ENCODE measurements at regions not wholly inside any gene's neighbourhood (a gene's known extent, or its start where the extent isn't known, plus 50 kb on each side); places are given as distances from the start of the nearest gene placed in this dataset.

- DNase-seq: no peak
Measured at GRCh38 chr21:20603236-20603635, 395.0 kb upstream of the NCAM2 start.

DNA sequence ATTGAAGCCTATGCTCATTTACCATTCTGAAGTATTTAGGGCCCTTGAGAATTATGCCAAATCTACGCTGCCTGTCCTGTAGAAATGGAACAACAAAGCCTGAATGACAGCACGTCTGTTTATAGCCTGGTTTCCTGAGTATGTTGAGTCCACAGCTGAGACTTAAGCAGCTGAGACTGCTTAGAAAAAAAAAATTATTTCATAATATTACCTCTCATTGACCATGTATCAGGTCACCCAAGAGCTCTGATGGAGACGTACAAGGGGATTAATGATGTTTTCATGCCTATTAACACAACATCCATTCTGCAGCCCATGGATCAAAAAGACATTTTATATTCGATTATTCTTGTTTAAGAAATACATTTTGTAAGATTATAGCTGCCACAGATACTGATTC is 387.2 kb upstream of the NCAM2 start:
- DNase-seq: no peak

DNA sequence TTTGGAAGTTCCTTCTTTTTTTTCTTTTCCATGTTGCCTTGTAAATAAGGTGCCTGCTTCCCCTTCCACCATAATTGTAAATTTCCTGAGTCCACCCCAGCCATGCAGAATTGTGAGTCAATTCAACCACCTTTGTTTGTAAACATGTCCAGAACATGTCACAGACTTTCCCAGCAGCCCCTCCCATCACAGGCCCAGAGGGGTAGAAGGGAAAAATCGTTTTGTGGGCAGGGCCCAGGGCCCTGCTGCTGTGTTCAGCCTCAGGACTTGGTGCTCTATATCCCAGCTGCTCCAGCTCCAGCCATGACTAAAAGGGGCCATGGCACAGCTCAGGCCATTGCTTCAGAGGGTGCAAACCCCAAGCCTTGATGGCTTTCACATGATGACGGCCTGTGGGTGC is 384.6 kb upstream of the NCAM2 start:
- DNase-seq: no peak

GRCh38 chr21:20617130-20617529 is 381.1 kb upstream of the NCAM2 start:
- DNase-seq: no peak

- no peak for DNase-seq
Measured at GRCh38 chr21:20618878-20619277, 379.3 kb upstream of the NCAM2 start.

- DNase-seq: no peak
Measured at GRCh38 chr21:20627594-20627993, 370.6 kb upstream of the NCAM2 start.

DNA sequence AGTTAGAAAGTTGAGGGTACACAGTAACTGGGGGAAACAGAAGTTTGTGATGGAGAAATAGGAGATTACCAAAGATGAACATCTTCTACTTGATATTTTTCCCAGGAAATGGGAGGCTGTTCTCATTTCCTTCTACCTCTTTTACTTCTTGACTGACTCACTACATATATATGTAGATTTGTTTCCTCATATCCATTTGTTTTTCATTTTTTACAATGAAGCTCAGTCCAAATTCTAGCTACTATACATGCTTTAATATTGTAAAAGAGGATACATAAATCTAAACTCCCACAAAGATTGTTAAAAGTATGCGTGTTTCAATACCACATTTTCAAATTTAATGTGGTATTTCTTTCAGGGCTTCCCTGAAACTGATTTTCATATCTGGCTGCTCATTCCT is 366.6 kb upstream of the NCAM2 start:
- no peak for DNase-seq

- no peak for DNase-seq
Measured at GRCh38 chr21:20639026-20639425, 359.2 kb upstream of the NCAM2 start.

- DNase-seq: no peak
Measured at GRCh38 chr21:20641241-20641640, 357.0 kb upstream of the NCAM2 start.

- DNase-seq: no peak
Measured at GRCh38 chr21:20642681-20643080, 355.5 kb upstream of the NCAM2 start.

DNA sequence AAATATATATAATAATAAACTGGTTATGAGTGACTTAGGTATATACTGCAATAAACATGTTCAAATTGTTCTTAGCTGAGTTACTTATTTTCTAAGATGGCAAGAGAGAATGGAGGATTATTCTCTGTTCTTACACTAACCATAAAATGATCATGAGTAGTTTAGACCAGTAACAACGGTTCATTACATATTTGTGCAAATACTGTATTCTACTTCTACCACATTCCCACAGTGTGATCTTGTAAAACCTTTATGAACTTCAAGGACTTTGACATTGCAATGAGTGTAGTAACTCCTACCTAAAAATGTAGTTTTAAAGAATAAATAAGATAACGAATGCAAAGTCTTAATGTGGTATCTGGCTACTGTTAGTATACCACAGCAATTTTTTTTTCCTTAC is 353.7 kb upstream of the NCAM2 start:
- no peak for DNase-seq

DNA sequence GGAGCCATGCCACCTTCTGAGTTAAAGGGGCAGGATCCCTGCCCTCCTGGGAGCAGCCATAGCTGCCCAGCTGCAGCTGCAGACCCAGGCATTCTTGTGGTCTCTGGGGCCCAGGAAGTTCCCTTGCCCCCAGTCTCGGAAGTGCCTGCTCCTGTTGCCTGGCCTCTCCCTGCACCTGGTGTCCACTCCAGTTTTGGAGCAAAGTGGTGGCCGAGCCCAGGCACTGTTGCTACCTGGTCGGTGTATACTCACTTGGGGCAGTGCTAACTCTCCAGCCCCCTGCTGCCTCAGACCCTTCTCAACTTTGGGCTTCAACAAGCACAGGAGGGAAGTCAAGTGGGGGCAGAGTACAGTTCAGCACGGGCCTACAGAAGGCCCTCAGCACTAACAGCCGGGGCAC is 352.9 kb upstream of the NCAM2 start:
- no peak for DNase-seq

DNA sequence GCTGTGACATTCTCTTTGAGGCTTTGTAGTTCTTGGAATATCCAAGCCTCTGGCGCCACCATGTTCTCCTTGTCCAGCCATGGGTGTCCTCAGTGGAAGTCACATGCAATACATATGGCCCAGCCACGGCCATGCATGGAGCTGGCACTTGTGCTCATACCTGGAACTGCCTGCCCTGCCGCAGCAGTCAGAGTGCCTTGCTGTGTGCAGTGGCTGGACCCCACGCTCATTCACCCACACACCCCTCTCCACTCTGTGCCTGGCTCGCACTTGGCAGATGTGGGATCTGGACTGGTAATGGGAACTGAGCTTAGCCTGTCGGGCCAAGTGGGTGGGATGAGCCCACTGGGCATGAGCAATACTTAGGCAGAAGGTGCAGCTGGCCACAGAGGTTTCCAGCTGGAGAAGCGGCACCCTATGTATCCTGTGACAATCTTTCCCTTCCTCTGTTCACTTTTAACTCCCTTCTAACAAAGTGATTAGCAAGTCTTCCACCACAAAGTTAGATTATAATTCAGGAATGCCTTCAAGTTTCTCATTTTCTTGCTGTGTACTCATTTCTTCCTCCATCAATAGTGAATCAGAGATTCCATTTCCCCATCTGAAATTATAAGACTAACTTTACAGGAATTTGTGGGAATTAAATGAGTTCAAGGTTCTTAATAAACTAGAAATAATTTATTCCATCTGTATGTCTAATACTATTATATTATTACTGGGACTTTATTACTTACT is 351.6 kb upstream of the NCAM2 start:
- no peak for DNase-seq

- DNase-seq: no peak
Measured at GRCh38 chr21:20647607-20648006, 350.6 kb upstream of the NCAM2 start.

DNA sequence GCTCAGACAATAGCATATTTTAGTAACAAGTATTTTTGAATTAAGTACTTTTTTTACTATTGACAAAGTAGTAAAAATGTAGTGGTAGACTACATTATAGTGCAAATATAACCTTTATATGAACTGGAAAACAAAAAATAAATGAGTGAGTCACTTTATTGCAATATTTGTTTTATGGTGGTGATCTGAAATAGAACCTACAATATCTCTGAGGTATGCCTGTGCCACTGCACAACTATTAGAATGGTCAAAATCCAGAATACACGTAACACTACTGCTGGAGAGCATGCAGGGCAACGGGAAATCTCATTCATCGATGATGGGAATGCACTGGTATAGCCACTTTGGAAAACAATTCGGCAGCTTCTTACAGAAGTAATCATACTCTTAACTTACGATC is 349.0 kb upstream of the NCAM2 start:
- DNase-seq: no peak

- DNase-seq: no peak
Measured at GRCh38 chr21:20652846-20653245, 345.4 kb upstream of the NCAM2 start.

- no peak for DNase-seq
Measured at GRCh38 chr21:20661246-20661645, 337.0 kb upstream of the NCAM2 start.

DNA sequence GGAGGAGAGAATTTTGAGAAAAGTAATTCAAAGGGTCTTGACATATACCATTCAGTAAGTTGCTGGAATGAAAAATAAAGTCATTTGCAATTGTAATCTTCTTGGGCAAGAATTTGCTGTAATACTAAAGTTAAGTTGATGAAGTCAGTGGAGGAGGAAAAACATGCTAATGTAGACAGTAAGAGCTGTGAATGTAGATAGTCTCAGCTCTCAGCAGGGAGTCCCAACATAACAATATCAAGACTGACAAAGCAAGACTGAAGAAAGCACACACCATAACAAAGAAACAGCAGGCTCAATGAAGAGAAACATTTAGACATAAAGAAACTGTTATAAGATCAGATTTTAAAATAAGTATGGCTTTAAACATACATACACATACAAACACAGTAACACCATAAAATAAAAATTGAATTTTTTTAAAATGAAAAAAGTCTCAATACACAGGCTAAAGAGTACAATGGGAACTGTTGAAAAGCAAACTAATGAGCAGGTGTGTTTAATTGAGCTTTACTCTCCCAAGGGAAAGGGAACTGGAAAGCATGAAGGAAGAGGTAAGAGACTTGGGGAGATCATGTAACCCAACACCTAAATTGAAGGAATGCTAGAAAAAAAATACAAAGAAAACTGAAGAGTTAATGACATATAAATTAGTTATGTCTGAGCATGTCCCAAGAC is 336.3 kb upstream of the NCAM2 start:
- no peak for DNase-seq

- DNase-seq: no peak
Measured at GRCh38 chr21:20662514-20662913, 335.7 kb upstream of the NCAM2 start.

- DNase-seq: no peak
Measured at GRCh38 chr21:20667931-20668330, 330.3 kb upstream of the NCAM2 start.

DNA sequence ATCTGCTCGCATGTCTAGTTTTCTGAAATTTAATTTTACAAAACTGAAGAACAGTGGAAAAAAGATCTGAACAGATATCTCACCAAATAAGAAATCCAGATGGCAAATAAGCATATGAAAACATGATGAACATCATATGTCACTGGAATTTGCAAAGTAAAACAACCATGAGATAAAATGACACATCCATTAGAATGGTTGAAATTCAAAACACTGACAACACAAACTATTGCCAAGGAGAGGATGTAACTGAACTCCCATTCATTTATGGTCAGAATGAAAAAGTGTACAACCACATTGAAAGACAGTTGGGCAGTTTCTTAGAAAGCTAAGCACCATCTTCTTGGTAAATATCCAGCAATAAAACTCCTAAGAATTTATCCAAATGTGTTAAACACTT is 312.7 kb upstream of the NCAM2 start:
- no peak for DNase-seq

DNA sequence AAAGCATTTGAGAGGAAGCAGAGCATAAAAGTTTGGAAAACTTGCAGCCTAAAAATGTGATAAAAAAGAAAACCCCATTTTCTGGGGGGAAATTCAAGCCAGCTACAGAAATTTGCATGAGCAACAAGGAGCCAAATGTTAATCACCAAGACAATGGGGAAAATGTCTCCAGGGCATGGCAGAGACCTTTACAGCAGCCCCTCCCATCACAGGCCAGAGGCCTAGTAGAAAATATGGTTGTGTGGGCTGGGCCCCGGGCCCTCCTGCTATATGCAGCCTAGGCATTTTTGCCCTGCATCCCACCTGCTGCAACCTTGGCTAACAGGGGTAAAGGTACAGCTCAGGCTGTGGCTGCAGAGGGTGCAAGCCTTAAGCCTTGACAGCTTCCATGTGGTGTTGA is 299.6 kb upstream of the NCAM2 start:
- no peak for DNase-seq

DNA sequence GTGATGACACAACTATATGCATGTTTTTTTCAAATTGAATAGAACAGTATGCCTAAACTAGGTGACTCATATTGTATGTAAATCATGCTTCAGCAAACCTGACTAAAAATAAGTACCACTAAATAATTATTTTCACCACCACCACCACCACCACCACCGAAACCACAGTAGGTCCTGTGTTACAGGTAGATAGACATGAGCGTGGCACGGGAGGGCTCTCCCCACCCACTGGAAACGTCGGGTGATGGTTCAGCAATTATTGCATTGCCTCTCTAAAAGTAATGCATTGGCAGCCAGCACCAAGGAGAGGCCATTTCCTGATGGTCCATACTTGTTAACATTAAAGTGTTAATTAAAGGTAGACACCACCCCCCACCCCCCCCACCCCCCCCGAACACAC is 297.0 kb upstream of the NCAM2 start:
- DNase-seq: no peak

- DNase-seq: no peak
Measured at GRCh38 chr21:20703112-20703767, 295.0 kb upstream of the NCAM2 start.

Data from bone marrow (tissue), 2 donors.